Right lobe of liver (tissue), 4 donors: ENCODE measurements at regions not wholly inside any gene's neighbourhood (a gene's known extent, or its start where the extent isn't known, plus 50 kb on each side); places are given as distances from the start of the nearest gene placed in this dataset.

Source experiments
- CTCF ChIP-seq, 4 donors: fragments of 200-600 bp in 3 of 4; fragments of 450-650 bp in 1 of 4; IDR thresholded peaks; one replicate each; pipeline versions ENCODE4 v1.5.1 to v1.8.0; 2016 to 2022; ENCODE audit warnings: antibody characterized with exemption in 4 of 4, mild to moderate bottlenecking in 2 of 4
- POLR2A ChIP-seq: fragments of 450-650 bp; IDR thresholded peaks from one replicate; pipeline ENCODE4 v1.6.1; 2017; ENCODE audit warnings: antibody characterized with exemption, mild to moderate bottlenecking
- donor health status: DM: no; HTN: no; CAD: no.
- donor health status: DM: no; HTN: no; CAD: no.
- donor health status: DM: no; HTN: yes; CAD: no.

DNA sequence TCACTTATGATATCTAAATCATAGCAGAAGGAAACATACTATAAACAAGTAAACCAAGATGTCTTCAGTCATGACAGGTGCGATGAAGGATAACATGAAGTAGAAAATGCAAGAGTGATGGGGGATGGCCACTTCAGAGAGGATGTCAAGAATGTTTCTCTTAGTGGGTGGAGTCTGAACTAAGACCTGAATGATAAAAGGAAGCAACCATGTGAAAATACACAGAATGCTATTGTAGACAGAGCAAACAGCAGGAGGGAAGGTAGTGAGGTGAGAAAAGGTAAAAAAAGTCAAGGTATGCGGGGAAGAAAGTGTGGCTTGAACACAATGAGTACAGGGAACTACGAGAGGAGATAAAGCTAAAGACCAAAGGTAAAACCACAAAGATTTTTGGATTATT lies 341.6 kb downstream of the FBXO15 start:
- TF ChIP-seq POLR2A, result no peak
- TF ChIP-seq CTCF (IDR thresholded peaks at IDR 0.05), result no peak
